HS-27A (cell line): ENCODE measurements at regions not wholly inside any gene's neighbourhood (a gene's known extent, or its start where the extent isn't known, plus 50 kb on each side); places are given as distances from the start of the nearest gene placed in this dataset.
"Not testable (repeated sequence)": the region's sequence is repeated elsewhere in the genome, so short reads cannot be mapped to it uniquely, and the experiment has no call there.

Source experiments
- DNase-seq: peaks from one replicate; pipeline ENCODE4 v3.0.0-alpha.2; 2012; ENCODE audit warnings: low read depth, missing footprints

GRCh38 chr5:145463634-145464033, 371.5 kb downstream of the PRELID2 start:
- DNase-seq, result no peak

DNA sequence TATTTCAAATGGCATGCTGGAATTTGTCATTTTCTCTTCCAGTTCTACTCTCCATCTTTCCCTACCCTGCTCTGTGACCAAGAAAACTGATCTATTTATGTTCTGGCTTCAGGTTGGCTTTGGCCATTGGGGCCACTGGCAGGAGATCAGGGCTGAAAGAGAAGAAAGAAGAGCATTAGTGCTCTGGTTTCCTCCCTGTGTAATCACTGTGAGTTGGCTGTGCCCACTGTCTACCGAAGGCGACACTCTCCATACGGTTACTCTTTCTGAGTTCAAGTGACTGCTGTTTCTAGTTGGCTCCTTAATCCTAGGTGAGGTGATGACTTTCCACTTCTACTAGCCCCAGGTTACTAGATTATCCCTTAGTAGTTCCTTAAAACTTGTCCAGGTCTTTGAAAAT, 372.6 kb downstream of the PRELID2 start:
- no peak for DNase-seq

DNA sequence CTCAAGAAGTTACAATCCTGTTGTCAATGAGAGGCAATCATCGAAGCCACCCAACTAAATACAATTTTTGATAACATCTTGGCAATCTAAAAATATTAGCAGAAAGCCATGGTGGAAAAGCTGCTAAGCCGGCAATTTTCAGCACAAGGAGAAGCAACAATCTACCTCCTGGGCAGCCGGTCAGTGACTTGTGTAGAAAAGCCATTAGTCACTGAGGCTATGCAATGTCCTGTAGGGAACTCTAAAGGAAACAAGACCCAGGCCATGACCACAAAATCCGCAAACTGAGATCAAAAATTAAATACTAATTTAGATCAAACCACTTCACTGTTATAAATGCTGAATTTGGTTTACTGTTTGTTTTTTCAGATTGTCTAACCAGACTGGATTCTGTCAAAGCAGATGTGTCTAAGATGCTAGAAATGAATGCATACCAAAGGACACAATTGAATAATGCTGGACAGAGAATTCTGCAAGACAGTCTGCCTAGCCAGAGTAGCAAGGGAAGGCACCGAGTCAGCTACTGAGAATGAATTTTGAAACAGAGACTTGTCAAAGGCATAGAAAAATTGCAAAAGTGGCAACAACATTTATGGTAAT, 384.8 kb downstream of the PRELID2 start:
- no peak for DNase-seq

GRCh38 chr5:145449794-145450193, 385.3 kb downstream of the PRELID2 start:
- no peak for DNase-seq

- not testable (repeated sequence) for DNase-seq
These were observed 388.3 kb downstream of the PRELID2 start for GRCh38 chr5:145446875-145447274.

DNA sequence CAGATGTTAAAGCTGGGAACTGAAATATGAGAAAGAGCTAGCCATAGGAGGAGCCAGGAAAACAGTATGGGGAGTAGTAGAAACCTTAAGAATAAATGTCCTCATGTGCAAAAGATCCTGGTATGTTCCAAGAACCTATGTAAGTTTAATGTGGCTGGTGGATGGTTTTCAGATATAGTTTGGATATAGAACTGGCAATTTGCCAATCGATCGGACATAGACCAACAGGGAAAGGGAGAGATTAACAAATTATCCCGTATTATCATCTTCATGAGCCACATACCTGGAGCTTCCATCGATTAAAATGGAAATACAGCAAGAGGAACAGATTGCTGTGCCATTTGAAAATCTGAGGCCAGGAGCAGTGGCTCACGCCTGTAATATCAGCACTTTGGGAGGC, 388.7 kb downstream of the PRELID2 start:
- DNase-seq, result no peak

DNA sequence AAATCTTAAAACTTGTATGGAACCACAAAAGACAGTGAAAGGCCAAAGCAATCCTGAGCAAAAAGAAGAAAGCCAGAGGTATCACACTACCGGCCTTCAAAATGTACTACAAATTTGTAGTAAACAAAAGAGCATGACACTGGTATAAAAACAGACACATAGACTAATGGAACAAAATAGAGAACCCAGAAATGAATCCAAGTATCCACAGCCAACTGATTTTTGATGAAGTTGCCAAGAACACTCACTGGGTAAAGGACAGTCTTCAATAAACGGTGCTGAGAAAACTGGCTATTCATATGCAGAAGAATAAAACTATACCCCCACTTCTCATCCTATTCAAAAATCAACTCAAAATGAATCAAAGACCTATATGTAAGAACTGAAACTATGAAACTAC, 390.1 kb downstream of the PRELID2 start:
- no peak for DNase-seq

DNA sequence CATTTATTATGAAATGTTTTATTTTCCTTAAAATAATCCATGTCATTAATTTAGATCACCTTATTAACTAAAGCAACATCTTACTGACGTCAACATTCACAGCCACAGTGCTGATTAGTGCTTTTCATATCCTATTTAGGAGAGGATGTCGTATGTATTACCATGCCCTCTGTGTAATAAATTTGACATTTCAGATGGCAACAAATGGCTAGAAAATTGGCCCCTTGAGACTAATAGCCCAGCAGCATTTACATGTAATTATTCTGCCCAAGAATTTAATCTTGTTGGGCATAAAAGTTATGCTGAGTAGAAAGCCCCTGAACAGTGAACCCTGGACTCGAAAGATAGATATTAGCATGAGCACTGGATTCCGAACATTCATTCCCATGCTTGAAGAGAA, 391.2 kb downstream of the PRELID2 start:
- DNase-seq, result no peak

- DNase-seq, result no peak
These were observed 391.8 kb downstream of the PRELID2 start for GRCh38 chr5:145443366-145443765.

DNA sequence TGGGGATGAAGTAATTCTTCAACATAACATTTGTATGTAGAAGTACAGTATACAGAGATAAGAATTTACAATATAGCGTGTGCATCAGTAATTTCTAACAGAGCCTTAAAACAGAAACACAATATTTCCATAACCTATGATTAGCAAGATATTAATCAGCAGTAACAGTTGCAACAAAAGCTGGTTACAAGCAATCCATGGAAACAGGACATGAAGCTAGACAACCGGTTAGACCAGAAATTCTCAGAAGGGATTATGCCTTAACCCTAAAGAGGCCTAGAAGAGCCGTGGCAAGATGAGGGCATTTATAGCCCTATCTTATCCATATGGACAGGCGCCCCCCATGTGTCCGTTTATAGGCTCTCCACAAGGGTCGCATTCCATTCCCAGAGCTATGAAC, 392.5 kb downstream of the PRELID2 start:
- DNase-seq, result not testable (repeated sequence)

GRCh38 chr5:145441228-145441627, 393.9 kb downstream of the PRELID2 start:
- no peak for DNase-seq

GRCh38 chr5:145437627-145438026, 397.5 kb downstream of the PRELID2 start:
- no peak for DNase-seq

- DNase-seq, result no peak
These were observed 402.1 kb downstream of the PRELID2 start for GRCh38 chr5:145433077-145433476.

DNA sequence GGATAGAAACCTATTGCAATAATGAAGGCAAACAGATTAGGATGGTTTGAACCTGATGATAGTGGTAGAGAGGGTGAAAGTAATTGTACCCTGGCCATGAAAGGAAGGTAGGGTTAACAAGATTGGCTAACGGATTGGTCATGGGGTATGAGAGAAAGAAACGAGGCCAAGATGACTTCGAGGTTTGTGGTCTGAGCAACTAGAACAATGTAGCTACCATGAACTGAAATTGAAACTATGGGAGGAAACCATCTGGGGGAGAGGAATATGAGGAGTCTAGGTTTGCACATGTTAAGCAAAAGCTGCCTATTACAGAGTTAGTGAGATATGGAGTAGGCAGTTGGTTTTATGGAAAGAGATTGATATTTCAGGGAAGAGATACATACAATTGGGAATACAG, 406.0 kb downstream of the PRELID2 start:
- no peak for DNase-seq

DNA sequence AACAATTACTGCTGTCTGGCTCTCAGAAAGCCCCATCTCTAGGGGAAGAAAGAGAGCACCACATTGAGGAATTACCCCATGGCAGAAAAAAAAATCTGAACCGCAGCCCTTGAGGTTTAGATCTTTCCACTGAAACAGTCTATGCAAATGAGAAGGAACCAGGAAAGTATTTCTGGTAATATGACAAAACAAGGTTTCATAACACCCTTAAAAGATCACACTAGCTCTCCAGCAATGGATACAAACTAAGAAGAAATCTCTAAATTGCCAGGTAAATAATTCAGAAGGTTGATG, 427.1 kb downstream of the PRELID2 start:
- DNase-seq, result no peak

DNA sequence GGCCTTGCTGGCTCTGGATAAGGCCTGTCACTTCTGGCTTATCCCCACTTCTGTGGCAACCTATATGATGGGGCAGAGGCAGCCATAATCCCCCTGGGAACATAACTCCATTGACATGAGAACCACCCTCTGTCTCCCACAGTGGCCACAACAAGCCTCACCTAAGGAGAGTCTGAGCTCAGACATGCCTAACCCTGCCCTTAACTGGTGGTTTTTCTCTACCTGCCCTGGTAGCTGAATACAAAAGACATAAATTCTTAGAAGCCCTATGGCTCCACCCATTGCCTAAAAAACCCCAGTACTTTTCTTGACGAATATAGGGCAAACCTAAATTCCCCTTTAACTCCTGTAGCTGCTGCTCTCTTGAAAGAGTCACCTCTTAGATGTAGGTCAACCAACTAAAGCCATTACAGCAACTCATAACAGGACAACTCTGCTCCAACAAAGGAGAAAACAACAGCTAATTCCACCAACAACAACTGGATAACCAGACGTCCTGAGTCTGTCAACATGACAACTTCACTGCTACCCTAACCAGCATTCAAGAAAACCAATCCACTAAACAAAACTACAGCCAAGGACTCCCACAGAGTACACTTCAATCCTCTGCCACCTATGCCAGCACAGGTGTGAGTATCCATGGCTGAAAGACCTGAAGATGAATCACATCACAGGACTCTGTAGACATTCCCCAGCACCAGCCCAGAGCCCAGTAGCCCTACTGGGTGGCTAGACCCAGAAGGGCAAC, 427.7 kb downstream of the PRELID2 start:
- no peak for DNase-seq

- DNase-seq, result no peak
These were observed 431.1 kb downstream of the PRELID2 start for GRCh38 chr5:145403992-145404391.

GRCh38 chr5:145396888-145397287, 438.3 kb downstream of the PRELID2 start:
- no peak for DNase-seq

DNA sequence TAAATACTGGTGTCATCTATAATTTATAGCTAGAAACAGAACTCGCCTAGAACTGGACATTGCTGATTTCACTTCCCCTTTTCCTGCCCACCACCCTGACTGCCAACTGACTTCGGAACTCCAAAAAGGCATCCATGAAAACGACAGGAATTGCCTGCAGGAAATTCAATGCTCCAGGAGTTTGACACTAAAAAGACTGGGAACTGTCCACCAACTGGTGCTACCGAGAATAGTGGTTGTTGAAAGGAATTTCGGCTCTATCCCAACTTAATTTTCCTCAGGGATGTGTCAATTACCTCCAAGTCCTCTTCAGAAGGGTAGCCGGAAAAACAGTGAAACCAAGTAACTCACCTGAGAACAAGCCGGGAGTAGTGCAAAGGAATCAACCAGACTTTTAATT, 440.0 kb downstream of the PRELID2 start:
- not testable (repeated sequence) for DNase-seq

DNA sequence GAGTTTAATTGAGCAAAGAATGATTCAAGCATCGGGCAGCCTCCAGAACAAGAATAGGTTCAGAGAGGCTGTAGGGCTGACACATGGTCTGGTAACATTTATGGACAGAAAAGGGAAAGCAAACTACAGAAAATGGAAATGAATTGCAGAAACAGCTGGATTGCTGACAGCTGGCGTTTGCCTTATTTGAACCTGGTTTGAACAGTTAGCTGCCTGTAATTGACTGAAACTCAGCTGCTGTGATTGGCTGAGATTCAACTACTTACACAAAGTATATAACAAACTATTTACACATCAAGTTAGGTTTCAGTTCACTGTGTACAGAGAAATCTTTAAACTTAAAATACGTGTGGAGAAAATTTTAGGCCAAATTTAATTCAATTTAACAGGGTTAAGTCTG, 441.7 kb downstream of the PRELID2 start:
- no peak for DNase-seq

- no peak for DNase-seq
These were observed 446.1 kb downstream of the PRELID2 start for GRCh38 chr5:145389047-145389446.

DNA sequence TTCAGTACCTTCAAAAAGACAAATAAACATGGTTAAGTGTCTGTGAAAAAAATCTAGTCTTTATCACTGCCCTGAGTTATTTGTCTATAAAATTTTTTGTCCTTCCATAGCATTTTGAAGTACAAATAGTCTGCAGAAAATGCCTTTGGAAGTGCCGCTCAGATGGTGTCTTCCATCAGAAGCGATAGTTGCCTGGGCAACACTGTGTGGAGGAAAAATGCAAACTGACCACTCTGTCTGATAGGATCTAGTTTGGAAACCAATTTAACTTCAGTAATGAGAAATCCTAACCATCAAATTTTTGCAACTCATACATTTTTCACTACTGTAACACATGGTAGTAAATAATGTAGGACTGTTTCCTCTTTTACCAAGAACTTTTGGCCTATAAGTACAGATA, 449.9 kb downstream of the PRELID2 start:
- DNase-seq, result no peak

DNA sequence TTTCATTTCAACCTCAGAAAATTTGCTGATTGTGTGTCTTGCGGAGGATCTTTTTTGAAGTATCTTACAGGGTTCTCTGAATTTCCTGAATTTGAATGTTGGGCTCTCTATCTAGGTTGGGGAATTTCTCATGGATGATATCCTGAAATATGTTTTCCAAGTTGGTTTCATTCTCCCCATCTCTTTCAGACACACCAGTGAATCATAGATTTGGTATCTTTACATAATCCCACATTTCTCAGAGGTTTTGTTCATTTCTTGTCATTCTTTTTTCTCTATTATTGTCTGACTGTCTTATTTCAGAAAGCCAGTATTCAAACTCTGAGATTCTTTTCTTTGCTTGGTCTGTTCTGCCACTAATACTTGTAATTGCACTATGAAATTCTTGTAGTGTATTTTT, 456.9 kb downstream of the PRELID2 start:
- DNase-seq, result no peak

GRCh38 chr5:145375521-145375920, 459.6 kb downstream of the PRELID2 start:
- DNase-seq, result no peak
